H9 (cell line): ENCODE measurements at regions not wholly inside any gene's neighbourhood (a gene's known extent, or its start where the extent isn't known, plus 50 kb on each side); places are given as distances from the start of the nearest gene placed in this dataset.

ENCODE experiments used
- DNase-seq: peaks from one replicate; pipeline ENCODE4 v3.0.0-alpha.2; 2017
- H2AFZ ChIP-seq: one replicate; pipeline ENCODE4 v1.6.1; 2013; ENCODE audit warnings: mild to moderate bottlenecking, low read length, control low read depth, moderate library complexity
- H2AK5ac ChIP-seq: 2 replicates; pipeline ENCODE4 v1.6.1; 2013; ENCODE audit warnings: low read length, control low read depth, mixed read lengths; ENCODE audit not compliant: insufficient read length
- H2BK120ac ChIP-seq: one replicate; pipeline ENCODE4 v1.6.1; 2013; ENCODE audit warnings: low read depth, mild to moderate bottlenecking, low read length, control low read depth, inconsistent platforms; ENCODE audit not compliant: poor library complexity, severe bottlenecking
- H2BK12ac ChIP-seq: 2 replicates; pipeline ENCODE4 v1.6.1; 2013; ENCODE audit warnings: low read length, control low read depth, mixed read lengths, low read depth; ENCODE audit not compliant: insufficient read length
- H2BK15ac ChIP-seq: 2 replicates; pipeline ENCODE4 v1.6.1; 2013; ENCODE audit warnings: low read depth, low read length, control low read depth
- H2BK20ac ChIP-seq: one replicate; pipeline ENCODE4 v1.6.1; 2013; ENCODE audit warnings: low read depth, mild to moderate bottlenecking, low read length, control low read depth, inconsistent platforms; ENCODE audit not compliant: poor library complexity, severe bottlenecking
- H2BK5ac ChIP-seq: 2 replicates; pipeline ENCODE4 v1.6.1; 2013; ENCODE audit warnings: low read length, control low read depth, mixed read lengths; ENCODE audit not compliant: insufficient read length
- H3K14ac ChIP-seq: 2 replicates; pipeline ENCODE4 v1.6.1; 2013; ENCODE audit warnings: low read length, control low read depth; ENCODE audit not compliant: insufficient read depth
- H3K18ac ChIP-seq: 2 replicates; pipeline ENCODE4 v1.6.1; 2013; ENCODE audit warnings: low read depth, mild to moderate bottlenecking, mixed read lengths, low read length, control low read depth; ENCODE audit not compliant: insufficient read length
- H3K23ac ChIP-seq: 2 replicates; pipeline ENCODE4 v1.6.1; 2013; ENCODE audit warnings: low read length, control low read depth, mixed read lengths, low read depth; ENCODE audit not compliant: insufficient read length
- H3K23me2 ChIP-seq: 2 replicates; pipeline ENCODE4 v1.6.1; 2013; ENCODE audit warnings: low read depth, mild to moderate bottlenecking, mixed read lengths, low read length, control low read depth; ENCODE audit not compliant: insufficient read length, poor library complexity, severe bottlenecking
- H3K27ac ChIP-seq: 2 replicates; pipeline ENCODE4 v1.5.1; 2013; ENCODE audit warnings: low read length, control low read depth, mixed read lengths, low read depth; ENCODE audit not compliant: insufficient read length
- H3K27me3 ChIP-seq: 2 replicates; pipeline ENCODE4 v1.6.1; 2013; ENCODE audit warnings: low read length, control low read depth, inconsistent platforms; ENCODE audit not compliant: insufficient read depth
- H3K4ac ChIP-seq: 2 replicates; pipeline ENCODE4 v1.6.1; 2013; ENCODE audit warnings: low read depth, mild to moderate bottlenecking, control low read depth, inconsistent platforms, low read length, moderate library complexity
- H3K4me1 ChIP-seq: 2 replicates; pipeline ENCODE4 v1.6.1; 2013; ENCODE audit warnings: low read length, control low read depth, inconsistent platforms; ENCODE audit not compliant: insufficient read depth
- H3K4me2 ChIP-seq: 2 replicates; pipeline ENCODE4 v1.6.1; 2013; ENCODE audit warnings: low read length, control low read depth, mixed read lengths; ENCODE audit not compliant: insufficient read length, insufficient read depth
- H3K56ac ChIP-seq: 2 replicates; pipeline ENCODE4 v1.6.1; 2013; ENCODE audit warnings: low read depth, mild to moderate bottlenecking, mixed read lengths, low read length, control low read depth; ENCODE audit not compliant: insufficient read length
- H3K79me1 ChIP-seq: 2 replicates; pipeline ENCODE4 v1.6.1; 2013; ENCODE audit warnings: low read depth, mild to moderate bottlenecking, moderate library complexity, low read length, control low read depth, inconsistent platforms; ENCODE audit not compliant: insufficient read depth, poor library complexity, severe bottlenecking
- H3K79me2 ChIP-seq: 2 replicates; pipeline ENCODE4 v1.6.1; 2013; ENCODE audit warnings: low read length, control low read depth, inconsistent platforms; ENCODE audit not compliant: insufficient read depth
- H3K9ac ChIP-seq: 2 replicates; pipeline ENCODE4 v1.6.1; 2013; ENCODE audit warnings: low read length, control low read depth, mixed read lengths; ENCODE audit not compliant: insufficient read length; ENCODE audit errors: extremely low read depth
- H3K9me3 ChIP-seq: one replicate; pipeline ENCODE4 v1.6.1; 2013; ENCODE audit warnings: low read depth, low read length, inconsistent platforms; ENCODE audit not compliant: control insufficient read depth
- H3T11ph ChIP-seq: one replicate; pipeline ENCODE4 v1.6.1; 2013; ENCODE audit warnings: mild to moderate bottlenecking, low read length, control low read depth, inconsistent platforms
- H4K20me1 ChIP-seq: one replicate; pipeline ENCODE4 v1.6.1; 2013; ENCODE audit not compliant: control insufficient read depth, insufficient read length, insufficient read depth
- H4K5ac ChIP-seq: 2 replicates; pipeline ENCODE4 v1.6.1; 2013; ENCODE audit warnings: low read depth, mild to moderate bottlenecking, mixed read lengths, low read length, control low read depth; ENCODE audit not compliant: insufficient read length
- H4K8ac ChIP-seq: replicated peaks from 2 replicates; pipeline ENCODE4 v1.6.1; 2013; ENCODE audit warnings: low read length, control low read depth, mixed read lengths, low read depth; ENCODE audit not compliant: insufficient read length
- H4K91ac ChIP-seq: 2 replicates; pipeline ENCODE4 v1.6.1; 2013; ENCODE audit warnings: low read depth, mild to moderate bottlenecking, moderate library complexity, mixed read lengths, low read length, control low read depth; ENCODE audit not compliant: insufficient read length
- H3K27ac Mint-ChIP-seq, 3 experiments: 2 replicates in 2 of 3; 3 replicates in 1 of 3; pipeline ENCODE4 v1.8.0; 2020 to 2021; ENCODE audit warnings: mixed read lengths in 3 of 3, mild to moderate bottlenecking in 1 of 3, moderate library complexity in 1 of 3
- H3K27me3 Mint-ChIP-seq: 2 replicates; pipeline ENCODE4 v1.8.0; 2021; ENCODE audit warnings: low read depth, mild to moderate bottlenecking, moderate library complexity, mixed read lengths
- H3K36me3 Mint-ChIP-seq, 3 experiments: 2 replicates in 2 of 3; 3 replicates in 1 of 3; pipeline ENCODE4 v1.8.0; 2020 to 2021; ENCODE audit warnings: low read depth in 3 of 3, mixed read lengths in 3 of 3; ENCODE audit not compliant: insufficient read depth in 1 of 3
- H3K4me1 Mint-ChIP-seq, 2 experiments: 2 replicates each; pipeline ENCODE4 v1.8.0; 2020; ENCODE audit warnings: mixed read lengths in 2 of 2
- H3K4me3 Mint-ChIP-seq, 2 experiments: 2 replicates in 1 of 2; 3 replicates in 1 of 2; pipeline ENCODE4 v1.8.0; 2020 to 2021; ENCODE audit warnings: mild to moderate bottlenecking in 2 of 2, mixed read lengths in 2 of 2, moderate library complexity in 1 of 2
- H3K9me3 Mint-ChIP-seq, 2 experiments: 2 replicates in 1 of 2; 3 replicates in 1 of 2; pipeline ENCODE4 v1.8.0; 2020; ENCODE audit warnings: mild to moderate bottlenecking in 2 of 2, mixed read lengths in 2 of 2, moderate library complexity in 1 of 2
- CTCF ChIP-seq: fragments of 200-600 bp; sonication (generic); conservative IDR thresholded peaks from 3 replicates; pipeline ENCODE4 v1.8.0; 2021; ENCODE audit warnings: antibody characterized with exemption, mild to moderate bottlenecking
- WGBS: extraction: QIAGEN DNeasy Blood & Tissue Kit; methylation state at CpG from one replicate; pipeline ENCODE4 v1.1.7; 2013; ENCODE audit warnings: missing lambda C conversion rate, low lambda C conversion rate, mixed read lengths; ENCODE audit not compliant: insufficient read length; ENCODE audit errors: extremely low coverage; 5-methylcytosine and 5-hydroxymethylcytosine counted together

GRCh38 chr7:125491137-125491536, 561.5 kb upstream of the POT1 start:
- no peak overlapping the region for H2BK5ac ChIP-seq
- no peaks in the 10 kb centered on the region for H3K27me3 Mint-ChIP-seq
- WGBS = no CpG with 5 or more reads among the region's 1 CpG
- no peak overlapping the region for H3K4me3 Mint-ChIP-seq
- H4K5ac ChIP-seq = no peak overlapping the region
- H3K79me1 ChIP-seq = no peaks in the 10 kb centered on the region
- H3T11ph ChIP-seq = no peak overlapping the region
- no peak for TF ChIP-seq CTCF
- no peak overlapping the region for H3K4ac ChIP-seq
- no peak overlapping the region for H3K9ac ChIP-seq
- H3K56ac ChIP-seq = no peak overlapping the region
- H3K27ac ChIP-seq = no peak overlapping the region
- no peak overlapping the region for H4K91ac ChIP-seq
- H3K9me3 Mint-ChIP-seq = no peaks in the 10 kb centered on the region
- no peak overlapping the region for H3K4me2 ChIP-seq
- H2AFZ ChIP-seq = no peak overlapping the region
- no peak overlapping the region for H3K18ac ChIP-seq
- no peak overlapping the region for H2BK12ac ChIP-seq
- H3K27ac Mint-ChIP-seq = no peak overlapping the region; a peak in 1 of 7 replicates
- no peak overlapping the region for H4K8ac ChIP-seq
- no peak for DNase-seq
- no peaks in the 10 kb centered on the region for H3K27me3 ChIP-seq
- no peaks in the 10 kb centered on the region for H3K23me2 ChIP-seq
- H3K4me1 Mint-ChIP-seq = no peaks in the 10 kb centered on the region
- no peak overlapping the region for H3K14ac ChIP-seq
- H3K36me3 Mint-ChIP-seq = no peaks in the 10 kb centered on the region
- no peaks in the 10 kb centered on the region for H4K20me1 ChIP-seq
- H3K79me2 ChIP-seq = no peaks in the 10 kb centered on the region
- no peak overlapping the region for H2BK20ac ChIP-seq
- H3K4me1 ChIP-seq = no peaks in the 10 kb centered on the region
- no peak overlapping the region for H2BK120ac ChIP-seq
- no peak overlapping the region for H2AK5ac ChIP-seq
- no peak overlapping the region for H3K23ac ChIP-seq
- no peak overlapping the region for H2BK15ac ChIP-seq
- no peaks in the 10 kb centered on the region for H3K9me3 ChIP-seq
